GM21825 (cell line): ENCODE measurements at regions not wholly inside any gene's neighbourhood (a gene's known extent, or its start where the extent isn't known, plus 50 kb on each side); places are given as distances from the start of the nearest gene placed in this dataset.

Experiments
- ATAC-seq: cut with Tn5 transposase; IDR thresholded peaks from one replicate; pipeline ENCODE4 v1.9.1; 2021; ENCODE audit warnings: mild to moderate bottlenecking, moderate library complexity; ENCODE audit not compliant: unreplicated experiment

DNA sequence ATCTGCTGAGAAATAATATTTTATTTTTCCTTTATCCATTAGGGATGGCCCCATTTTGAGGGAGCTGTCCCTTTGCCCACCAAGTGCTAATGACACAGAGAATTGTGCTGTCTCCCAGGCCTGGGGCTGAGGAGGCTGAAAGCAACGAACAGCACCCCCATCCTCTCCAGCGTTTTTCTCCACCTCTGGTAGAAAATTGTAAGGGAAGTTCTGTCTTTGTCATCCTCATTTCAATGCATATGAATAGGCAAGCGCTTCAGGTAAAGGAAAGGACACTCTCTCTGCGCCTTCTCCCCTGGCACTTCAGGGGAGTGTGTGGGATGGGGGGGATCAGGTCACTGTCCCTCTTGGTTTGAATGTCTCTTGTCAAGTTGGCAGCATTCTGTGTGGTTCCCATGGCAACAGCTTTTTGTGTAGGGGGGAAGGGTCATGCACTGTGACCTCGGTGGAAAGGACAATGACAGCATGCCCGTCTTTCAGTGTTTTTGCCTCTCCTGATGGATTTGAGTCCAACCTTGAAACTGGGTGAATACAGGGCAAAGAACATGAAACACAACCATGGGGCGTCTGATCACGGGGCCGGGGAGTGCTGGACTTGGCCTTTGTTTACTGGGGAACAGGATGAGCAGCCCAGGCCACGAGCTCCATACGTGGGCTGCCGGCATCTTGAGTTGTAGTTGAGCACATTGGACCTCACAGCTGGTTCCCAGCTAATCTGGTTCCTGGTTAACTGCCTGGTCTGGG, 230.2 kb downstream of the VRK1 start:
- no peak for ATAC-seq

DNA sequence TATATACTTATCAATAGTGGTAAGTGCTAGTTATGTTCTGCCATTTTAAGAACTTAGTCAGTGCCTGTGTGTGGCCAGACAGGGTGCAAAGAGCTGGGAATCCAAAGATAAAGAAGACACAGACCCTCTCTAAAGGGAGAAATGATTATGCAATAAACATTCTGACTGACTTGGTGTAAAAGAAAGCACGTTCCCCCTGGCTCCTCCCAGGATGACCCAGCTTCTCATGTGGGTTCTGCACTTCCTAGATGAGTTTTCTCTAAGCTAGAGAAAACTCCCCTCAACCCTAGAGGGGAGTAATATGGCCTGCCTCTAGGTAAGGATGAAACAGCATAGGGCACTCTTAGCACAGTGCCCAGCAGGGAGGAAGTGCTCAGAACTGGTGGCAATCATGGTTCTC, 231.2 kb downstream of the VRK1 start:
- no peak for ATAC-seq

DNA sequence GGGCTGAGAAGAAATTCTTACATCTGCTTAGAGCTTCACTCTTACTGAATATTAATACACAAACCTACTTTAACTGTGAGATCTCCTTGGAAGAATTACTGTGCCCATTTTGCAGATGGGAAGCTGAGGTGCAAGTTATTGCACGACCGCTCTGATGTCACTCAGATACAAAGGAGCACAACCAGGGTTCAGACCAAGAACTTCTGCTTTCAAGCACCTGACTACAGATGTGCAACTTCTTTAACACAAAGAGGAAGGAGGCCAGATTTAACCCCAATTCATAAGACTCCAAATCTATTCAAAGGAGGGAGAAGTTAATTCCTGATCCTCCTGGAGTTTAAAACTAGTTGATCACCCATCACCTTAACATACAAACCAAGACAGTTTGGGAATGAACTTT, 232.6 kb downstream of the VRK1 start:
- no peak for ATAC-seq

DNA sequence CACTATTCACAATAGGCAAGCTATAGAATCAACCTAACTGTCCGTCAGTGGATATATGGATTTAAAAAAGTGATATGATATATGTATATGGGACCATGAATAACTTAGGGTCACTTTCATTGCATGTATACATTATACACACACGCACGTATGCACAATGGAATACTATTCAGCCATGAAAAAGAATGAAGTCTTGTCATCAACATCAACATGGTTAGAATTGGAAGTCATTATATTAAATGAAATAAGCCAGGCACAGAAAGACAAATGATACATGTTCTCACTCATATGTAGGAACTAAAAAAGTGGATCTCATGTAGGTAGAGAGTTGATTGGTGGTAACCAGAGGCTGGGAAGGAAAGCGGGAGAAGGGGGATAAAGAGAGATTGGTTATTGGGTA, 234.3 kb downstream of the VRK1 start:
- ATAC-seq, result no peak

DNA sequence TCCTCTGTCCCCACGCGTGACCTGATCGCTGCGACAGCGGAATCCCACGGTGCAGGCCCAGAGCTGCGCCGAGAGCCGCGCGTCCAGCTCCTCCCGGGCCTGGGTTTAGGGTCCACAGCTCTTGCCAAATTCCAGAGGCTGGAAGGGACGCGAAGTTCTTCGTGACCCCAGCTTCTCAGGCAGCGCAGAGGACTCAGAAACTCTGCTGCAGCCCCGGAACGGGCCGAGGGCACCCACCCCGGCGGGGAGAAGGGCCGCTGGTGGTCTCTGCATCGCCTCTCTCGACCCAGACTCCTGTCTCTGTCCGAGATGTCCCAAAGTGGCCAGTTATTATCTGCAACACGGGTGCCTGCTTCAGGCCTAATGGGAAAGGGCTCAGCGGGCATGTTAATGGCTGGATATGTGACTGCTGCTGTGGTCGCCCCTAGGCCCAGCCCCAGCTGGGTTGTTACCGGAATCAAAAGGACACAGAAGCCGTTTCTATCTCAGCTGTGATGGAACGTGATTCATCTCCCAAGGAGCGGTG, 236.4 kb downstream of the VRK1 start:
- no peak for ATAC-seq

DNA sequence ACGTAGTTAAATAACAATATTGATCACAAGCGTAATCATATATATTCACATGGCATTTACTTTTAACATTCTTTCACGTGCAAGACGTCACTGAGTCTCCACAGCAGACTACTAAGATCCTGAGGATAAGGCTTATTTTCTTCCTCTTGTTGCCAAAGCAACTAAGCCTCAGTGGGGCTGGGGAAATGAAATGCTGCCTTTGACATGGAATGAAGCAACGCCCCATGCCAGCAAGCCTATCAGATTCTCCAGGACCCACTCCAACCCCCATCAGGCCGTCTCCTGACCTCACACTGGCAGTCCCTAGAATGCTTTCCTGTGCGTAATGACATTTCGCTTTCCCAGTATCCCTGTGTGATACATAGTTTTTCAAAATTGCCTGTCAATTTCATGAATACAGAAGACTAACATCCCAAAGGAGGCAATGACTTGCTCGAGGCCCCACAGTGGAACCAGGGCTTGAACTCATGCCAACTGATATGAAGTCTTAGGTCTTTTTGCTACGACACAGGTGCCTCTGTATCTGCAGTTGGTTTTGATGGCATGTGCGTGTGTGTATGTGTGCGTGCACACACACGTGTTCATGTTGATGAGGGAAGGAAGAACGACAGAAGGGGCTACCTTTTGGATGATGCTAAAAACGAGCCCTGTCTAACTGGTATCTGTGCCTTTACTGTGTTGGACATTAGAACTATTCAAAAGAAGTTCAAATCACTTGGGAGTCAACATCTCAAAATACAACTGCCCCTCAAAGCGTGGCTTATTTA, 239.1 kb downstream of the VRK1 start:
- no peak for ATAC-seq

DNA sequence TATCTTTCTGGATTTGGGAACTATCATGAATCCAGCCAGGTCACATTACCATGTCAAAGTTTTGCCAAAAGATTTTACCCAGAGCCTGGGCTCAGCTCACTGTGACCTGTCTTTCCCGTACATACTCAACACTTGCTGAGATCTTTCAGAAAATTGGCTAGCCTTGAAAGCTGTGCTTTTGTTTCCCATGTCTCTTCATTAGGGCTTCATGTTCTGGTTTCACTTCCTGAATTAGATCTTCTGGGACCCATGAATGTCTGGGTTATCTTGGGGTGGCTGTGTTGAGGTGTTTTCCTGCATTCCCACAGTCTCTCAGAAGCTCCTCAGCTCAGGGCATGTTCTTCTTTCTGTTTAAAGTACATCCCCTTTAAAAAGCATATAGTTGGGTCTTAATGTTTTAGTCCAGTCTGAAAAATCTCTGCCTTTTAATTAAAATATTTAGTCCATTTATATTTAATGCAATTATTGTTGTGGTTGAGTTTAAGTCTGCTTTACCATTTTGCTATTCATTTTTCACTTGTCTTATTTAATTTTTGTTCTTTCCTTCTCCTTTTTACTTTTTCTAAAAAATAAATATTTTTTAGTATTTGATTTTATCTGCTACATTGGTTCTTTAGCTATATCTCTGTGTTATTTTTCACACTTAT, 242.7 kb downstream of the VRK1 start:
- no peak for ATAC-seq

DNA sequence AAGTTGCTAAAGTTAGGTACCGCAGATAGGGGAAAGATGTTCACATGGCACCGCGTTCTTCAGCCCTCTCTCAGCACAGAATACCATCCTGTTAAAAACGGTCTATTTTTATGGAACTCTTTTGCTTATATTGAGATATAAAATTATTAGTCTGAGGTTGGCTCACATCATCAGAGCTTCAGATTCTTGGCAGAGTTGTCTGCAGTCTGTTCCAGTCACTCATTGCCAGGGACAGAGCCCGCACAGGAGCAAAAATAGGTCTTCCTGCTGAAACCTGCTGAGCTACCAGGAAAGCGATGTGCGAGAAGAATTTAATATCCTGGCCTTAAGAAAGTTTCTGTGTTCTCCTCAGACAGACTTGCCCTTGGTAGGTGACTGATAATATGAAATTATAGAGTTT, 249.8 kb downstream of the VRK1 start:
- no peak for ATAC-seq

DNA sequence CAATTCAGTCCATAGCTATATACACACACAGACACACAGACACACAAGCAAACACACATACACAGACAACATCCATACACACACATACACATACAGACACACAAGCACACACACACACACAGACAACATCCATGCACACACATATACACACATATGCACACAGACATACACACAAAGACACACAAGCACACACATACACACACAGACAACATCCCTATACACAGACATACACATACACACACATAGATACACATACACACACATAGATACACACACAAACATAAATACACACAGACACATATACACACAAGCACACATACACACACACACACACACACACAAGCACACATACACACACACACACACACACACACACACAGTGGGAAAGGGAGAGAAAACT, 254.8 kb downstream of the VRK1 start:
- ATAC-seq, result no peak

DNA sequence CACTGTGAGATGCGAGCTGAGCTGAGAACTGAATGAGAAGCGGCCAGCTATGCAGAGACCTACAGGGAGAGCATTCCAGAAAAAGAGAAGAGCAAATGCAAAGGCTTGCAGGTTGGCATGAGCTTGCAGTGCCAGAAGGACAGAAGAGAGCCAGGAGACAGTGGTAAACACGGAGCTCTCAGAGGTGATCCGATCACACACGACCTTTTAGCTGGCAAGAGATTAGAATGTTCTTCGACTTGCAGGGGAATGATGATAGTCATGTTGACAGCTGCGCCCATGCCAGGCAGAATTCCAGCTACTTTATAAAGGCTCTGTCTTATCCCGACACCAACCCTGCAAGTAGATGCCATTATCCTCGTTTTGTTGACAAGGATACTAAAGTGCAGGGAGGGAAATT, 256.8 kb downstream of the VRK1 start:
- no peak for ATAC-seq

DNA sequence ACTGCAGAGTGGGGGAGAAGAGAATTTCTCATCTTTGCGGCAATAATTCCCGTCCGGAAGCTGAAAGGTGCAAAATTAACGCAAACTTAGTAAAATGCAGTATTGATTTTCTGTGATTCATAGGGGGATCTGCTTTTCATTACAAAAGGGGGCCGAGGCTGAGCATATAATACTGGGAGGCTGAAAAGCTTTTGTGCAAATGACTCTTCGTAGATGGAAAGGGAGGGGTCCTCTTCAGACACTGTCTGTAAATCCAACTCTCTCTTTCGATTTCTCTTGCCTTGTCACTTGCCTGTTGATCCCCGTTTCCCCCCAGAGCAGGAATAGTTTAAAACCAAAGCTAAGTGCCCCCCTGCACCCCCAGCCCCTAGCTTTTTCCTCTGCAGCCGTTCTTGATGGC, 258.2 kb downstream of the VRK1 start:
- no peak for ATAC-seq

DNA sequence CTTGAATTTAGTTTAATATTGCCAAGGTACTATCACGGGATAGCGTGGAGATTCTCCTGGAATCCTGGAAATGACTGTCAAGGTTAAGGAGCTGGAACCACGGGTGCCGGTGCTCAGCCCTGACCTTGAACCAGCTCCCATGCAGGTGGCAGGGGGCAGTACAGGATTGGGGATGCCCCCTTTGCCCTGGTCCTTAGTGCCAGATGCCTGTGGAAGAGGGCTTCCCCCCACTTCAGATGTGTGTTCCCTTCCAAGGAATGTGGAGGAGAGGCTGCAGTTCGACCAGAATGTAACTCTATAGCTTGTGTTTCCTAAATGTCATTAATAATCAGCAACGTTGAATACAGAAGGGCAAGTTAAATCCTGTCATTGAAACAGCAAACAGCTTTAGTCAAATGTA, 258.9 kb downstream of the VRK1 start:
- no peak for ATAC-seq

DNA sequence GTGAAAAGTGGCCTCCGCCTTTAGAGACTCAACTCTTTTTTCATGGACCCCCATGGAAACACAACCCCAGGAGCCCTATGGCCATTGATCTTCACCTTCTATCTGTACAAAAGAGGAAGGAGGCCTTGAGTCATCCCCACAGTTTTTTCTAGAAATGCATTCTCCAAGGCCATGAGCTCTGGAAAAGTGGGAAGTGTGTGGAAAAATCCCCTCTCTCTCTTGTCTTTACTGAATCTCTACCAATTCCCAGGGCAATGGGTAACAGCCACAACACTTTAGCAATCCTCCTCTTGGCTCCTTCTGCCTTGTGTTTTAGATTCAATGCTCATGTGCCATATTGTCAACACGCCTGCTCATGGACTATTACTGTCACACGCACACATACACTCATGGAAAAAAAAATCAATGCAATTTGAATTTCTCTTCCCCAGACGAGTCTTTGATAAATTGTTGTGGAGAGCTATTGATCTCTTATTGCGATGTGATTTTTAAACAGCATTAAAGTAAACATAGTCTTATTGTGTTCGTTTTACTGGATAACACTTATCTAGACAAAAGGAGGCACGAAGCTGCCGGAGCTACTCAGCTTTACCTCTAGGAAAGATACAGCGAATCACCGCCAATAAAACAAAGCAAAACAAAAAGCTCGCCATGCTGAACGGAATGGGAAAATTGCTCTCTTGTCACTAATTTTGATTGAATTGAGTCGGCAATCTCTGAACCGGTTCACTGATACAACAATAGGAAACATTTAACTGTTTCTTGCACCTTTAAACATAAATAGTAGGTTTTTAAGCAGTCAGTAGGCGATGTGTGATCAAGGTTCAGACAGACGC, 260.3 kb downstream of the VRK1 start:
- no peak for ATAC-seq

DNA sequence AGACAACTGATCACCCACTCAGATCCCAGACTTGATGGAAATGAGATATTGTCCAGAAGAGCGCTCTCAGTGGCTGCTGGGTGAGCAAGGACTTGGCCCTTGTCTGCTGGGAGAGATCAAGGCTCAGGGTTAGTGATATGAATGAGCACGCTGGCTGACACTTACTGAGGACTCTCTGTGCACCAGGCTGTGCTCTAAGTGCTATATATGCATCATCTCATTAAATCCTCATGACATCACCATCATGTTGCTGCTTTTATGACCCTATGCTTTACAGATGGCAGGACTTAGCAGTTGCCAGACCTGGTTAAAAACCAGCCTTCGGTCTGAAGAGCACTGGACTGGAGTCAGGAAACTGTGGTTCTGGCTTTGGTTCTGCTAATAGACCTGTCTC, 260.9 kb downstream of the VRK1 start:
- no peak for ATAC-seq

DNA sequence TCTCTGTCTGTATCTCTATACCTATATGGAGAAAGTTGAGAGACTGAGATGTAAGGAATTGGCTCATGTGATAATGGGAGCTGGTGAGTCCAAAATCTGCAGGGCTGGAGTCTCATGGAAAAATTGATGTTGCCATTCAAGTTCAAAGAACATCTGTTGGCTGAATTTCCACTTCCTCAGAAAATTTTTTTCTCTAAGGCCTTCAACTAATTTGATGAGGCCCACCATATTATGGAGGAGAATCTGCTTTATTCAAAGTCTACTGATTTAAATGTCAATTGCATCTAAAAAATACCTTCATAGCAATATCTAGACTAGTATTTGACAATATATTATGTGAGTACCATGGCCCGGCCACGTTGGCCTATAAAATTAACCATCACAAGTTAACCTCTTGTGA, 261.4 kb downstream of the VRK1 start:
- no peak for ATAC-seq

DNA sequence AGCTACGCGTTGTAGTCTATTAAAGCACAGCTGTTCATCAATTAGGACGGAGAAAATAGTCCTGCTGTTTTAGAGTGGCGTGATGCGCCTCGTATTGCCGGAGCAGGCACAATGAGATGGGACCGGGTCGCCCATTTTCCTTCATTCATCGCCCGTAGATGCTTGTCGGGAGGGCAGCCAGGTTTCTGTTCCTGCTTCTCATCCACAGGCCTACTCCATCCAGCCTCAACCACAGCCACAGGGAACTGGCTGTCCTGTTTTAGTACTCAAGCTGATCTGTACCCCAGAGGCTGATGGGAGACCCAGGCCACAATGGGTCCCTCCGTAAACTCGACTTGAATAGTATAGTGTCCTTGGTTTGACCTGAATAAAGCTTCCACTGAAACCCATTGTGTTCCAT, 264.0 kb downstream of the VRK1 start:
- ATAC-seq, result no peak

DNA sequence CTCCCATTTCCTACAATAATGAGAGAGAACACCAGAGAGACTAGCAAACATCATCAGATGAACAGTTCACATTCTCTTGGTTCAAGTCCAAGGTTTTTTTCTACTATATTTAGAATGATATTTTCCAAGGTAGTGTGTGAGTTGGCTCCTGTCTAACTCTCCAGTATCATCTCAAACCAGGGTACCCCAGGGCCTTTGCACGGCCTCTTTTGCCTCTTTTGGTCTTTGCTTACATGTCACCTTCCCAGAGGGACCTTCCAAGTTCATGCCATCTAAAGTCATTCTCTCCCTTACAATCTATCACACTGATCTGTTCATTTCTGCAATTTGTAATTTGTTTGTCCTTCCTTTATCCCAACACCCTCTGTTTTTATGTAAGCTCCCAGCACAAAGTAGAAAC, 264.5 kb downstream of the VRK1 start:
- no peak for ATAC-seq

DNA sequence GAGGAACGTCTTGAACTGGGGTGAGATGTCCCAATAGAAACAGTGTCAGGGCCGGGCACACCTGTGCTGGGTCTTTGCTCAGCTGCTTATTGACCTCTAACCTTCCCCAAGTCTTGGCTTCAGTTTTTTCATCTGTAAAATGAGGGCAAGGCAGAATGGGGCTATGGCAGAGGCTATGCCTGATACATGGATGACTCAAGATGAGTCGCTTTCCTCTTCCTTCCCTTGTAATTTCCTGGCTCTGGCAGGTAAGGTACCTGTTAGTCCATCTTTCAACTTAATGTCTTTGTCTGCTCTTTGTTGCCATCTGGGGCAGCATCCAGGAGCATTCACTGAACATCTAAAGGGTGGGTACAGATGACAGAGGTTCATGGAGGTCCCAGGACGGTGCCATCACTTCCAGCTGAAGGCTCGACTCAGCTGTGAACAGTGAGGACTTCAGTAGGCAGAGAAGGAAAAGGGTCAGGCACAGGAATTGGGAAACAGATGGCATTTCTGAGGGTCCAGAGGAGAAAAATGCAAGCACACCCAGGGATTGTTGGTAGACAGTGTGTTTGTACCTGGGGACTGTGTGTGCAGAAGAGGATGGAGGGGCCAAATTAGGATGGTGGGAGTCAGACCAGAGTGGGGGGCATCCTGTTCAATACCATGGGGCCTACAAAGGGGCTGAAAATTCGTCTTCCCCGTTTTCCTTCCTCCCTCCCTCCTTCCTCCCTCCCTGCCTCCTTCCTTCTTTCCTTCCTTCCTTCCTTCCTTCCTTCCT, 268.3 kb downstream of the VRK1 start:
- no peak for ATAC-seq

DNA sequence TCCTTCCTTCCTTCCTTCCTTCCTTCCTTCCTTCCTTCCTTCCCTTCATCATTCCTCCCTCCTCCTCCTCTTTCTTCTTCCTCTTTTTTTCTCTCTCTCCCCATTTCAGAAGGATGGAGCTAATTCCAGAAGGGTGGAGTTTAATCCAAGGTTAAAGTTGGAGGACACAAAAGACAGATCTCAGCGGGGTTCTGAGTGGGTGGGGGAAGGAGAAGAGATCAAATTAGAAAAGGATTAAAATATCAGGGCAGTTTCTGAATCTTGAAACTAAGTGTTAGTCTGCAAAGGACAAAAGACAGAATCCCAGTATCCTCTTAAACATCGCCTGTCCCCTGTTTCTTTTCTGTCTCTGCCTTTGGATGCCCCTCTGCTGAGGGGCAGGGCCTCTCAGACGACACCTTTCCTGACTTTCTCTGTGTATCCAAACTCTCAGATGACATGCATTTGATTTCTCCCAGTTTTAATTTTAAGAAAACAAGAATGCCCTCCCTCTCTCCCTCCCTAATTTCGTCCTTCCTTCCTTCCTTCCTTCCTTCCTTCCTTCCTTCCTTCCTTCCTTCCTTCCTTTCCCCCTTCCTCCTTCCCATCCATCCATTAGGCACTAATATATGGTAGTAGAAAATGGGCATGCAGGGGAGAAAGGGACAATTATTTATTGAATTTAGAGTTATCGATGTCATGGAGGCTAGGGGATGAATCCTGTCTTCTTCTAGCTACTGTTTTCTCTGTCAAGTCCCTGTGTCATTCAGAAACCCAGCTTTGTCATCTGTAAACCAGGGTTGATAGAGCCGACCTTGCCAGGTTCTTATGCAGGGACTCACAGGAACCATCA, 269.1 kb downstream of the VRK1 start:
- no peak for ATAC-seq
